ENCODE measurements at regions not wholly inside any gene's neighbourhood (a gene's known extent, or its start where the extent isn't known, plus 50 kb on each side); places are given as distances from the start of the nearest gene placed in this dataset.

- Histone ChIP-seq H2BK12ac (ENCODE audit: insufficient read length, low read depth, low read length) (no peak overlapping the region), H4K91ac (ENCODE audit: insufficient read length, low read depth, low read length) (no peak overlapping the region), H3K9ac (ENCODE audit: extremely low read depth, insufficient read length, low read length) (no peak overlapping the region), H3K27me3 (ENCODE audit: insufficient read depth, low read length) (no peaks in the 10 kb centered on the region), H2BK20ac (ENCODE audit: low read depth, low read length, poor library complexity, severe bottlenecking) (no peak overlapping the region), H3K14ac (ENCODE audit: insufficient read depth, low read length) (no peak overlapping the region), H3K4me1 (ENCODE audit: insufficient read depth, low read length) (no peaks in the 10 kb centered on the region; the same call in 1 of the 2 replicates), H3K23ac (ENCODE audit: insufficient read length, low read depth, low read length) (no peak overlapping the region), H2BK120ac (ENCODE audit: low read depth, low read length, poor library complexity, severe bottlenecking) (no peak overlapping the region), H4K20me1 (ENCODE audit: control insufficient read depth, insufficient read depth, insufficient read length) (no peaks in the 10 kb centered on the region), H3K79me2 (ENCODE audit: insufficient read depth, low read length) (no peaks in the 10 kb centered on the region), H3K9me3 (ENCODE audit: control insufficient read depth, low read depth, low read length) (no peaks in the 10 kb centered on the region), H3K79me1 (ENCODE audit: insufficient read depth, low read depth, low read length, poor library complexity, severe bottlenecking) (no peaks in the 10 kb centered on the region), H3K23me2 (ENCODE audit: insufficient read length, low read depth, low read length, poor library complexity, severe bottlenecking) (no peaks in the 10 kb centered on the region), H2BK5ac (ENCODE audit: insufficient read length, low read length) (no peak overlapping the region), H2BK15ac (ENCODE audit: low read depth, low read length) (no peak overlapping the region), H3K56ac (ENCODE audit: insufficient read length, low read depth, low read length) (no peak overlapping the region), H4K5ac (ENCODE audit: insufficient read length, low read depth, low read length) (no peak overlapping the region), H3K4me2 (ENCODE audit: insufficient read depth, insufficient read length, low read length) (no peak overlapping the region), H3K18ac (ENCODE audit: insufficient read length, low read depth, low read length) (no peak overlapping the region), H3K4ac (ENCODE audit: low read depth, low read length) (no peak overlapping the region), H2AK5ac (ENCODE audit: insufficient read length, low read length) (no peak overlapping the region), H3K27ac (ENCODE audit: insufficient read length, low read depth, low read length) (no peak overlapping the region), H3T11ph (ENCODE audit: low read length) (no peak overlapping the region), H4K8ac (replicated peaks; ENCODE audit: insufficient read length, low read depth, low read length) (no peak overlapping the region), H2AFZ (ENCODE audit: low read length) (no peak overlapping the region)
- Mint-ChIP-seq H3K4me3 (no peak overlapping the region), H3K4me1 (peaks cover 5 to 6% of the 10 kb centered on the region in 2 experiments), H3K9me3 (peaks cover 10 to 17% of the 10 kb centered on the region in 2 experiments; a peak in 4 of 5 replicates), H3K36me3 (ENCODE audit: insufficient read depth in 1 of 3, low read depth in 3 of 3) (peaks cover 7 to 17% (median 7%) of the 10 kb centered on the region in 3 experiments; a peak in 6 of 7 replicates), H3K27ac (no peak overlapping the region; a peak in 2 of 7 replicates), H3K27me3 (ENCODE audit: low read depth) (no peaks in the 10 kb centered on the region; the same call in 1 of the 2 replicates)
- TF ChIP-seq, protein P1, sequence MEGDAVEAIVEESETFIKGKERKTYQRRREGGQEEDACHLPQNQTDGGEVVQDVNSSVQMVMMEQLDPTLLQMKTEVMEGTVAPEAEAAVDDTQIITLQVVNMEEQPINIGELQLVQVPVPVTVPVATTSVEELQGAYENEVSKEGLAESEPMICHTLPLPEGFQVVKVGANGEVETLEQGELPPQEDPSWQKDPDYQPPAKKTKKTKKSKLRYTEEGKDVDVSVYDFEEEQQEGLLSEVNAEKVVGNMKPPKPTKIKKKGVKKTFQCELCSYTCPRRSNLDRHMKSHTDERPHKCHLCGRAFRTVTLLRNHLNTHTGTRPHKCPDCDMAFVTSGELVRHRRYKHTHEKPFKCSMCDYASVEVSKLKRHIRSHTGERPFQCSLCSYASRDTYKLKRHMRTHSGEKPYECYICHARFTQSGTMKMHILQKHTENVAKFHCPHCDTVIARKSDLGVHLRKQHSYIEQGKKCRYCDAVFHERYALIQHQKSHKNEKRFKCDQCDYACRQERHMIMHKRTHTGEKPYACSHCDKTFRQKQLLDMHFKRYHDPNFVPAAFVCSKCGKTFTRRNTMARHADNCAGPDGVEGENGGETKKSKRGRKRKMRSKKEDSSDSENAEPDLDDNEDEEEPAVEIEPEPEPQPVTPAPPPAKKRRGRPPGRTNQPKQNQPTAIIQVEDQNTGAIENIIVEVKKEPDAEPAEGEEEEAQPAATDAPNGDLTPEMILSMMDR (conservative IDR thresholded peaks at IDR 0.05) = no peak
- WGBS (ENCODE audit: extremely low coverage, insufficient read length, low lambda C conversion rate) = no CpG with 5 or more reads among the region's 6 CpGs
- DNase-seq = no peak
Observed at GRCh38 chr12:86683568-86684304, 427.5 kb upstream of the MGAT4C start.
